GM23248 (cell line): ENCODE measurements at regions not wholly inside any gene's neighbourhood (a gene's known extent, or its start where the extent isn't known, plus 50 kb on each side); places are given as distances from the start of the nearest gene placed in this dataset.

Source experiments
- DNase-seq: peaks from one replicate; pipeline ENCODE4 v3.0.0-alpha.2; 2015
- H2AFZ ChIP-seq: fragments of 200-600 bp; sonication (generic); 2 replicates; pipeline ENCODE4 v1.6.1; 2016; ENCODE audit warnings: antibody characterized with exemption
- H3F3A ChIP-seq: fragments of 200-600 bp; sonication (generic); 2 replicates; pipeline ENCODE4 v1.6.1; 2016; ENCODE audit warnings: mild to moderate bottlenecking, antibody characterized with exemption, mixed run types; ENCODE audit not compliant: insufficient read depth
- H3K27ac ChIP-seq: fragments of 200-600 bp; sonication (generic); 2 replicates; pipeline ENCODE4 v1.5.1; 2016; ENCODE audit warnings: mild to moderate bottlenecking
- H3K27me3 ChIP-seq: fragments of 200-600 bp; sonication (generic); replicated peaks from 2 replicates; pipeline ENCODE4 v1.6.1; 2016; ENCODE audit warnings: mild to moderate bottlenecking; ENCODE audit not compliant: insufficient read depth
- H3K36me3 ChIP-seq: fragments of 200-600 bp; sonication (generic); 2 replicates; pipeline ENCODE4 v1.6.1; 2016; ENCODE audit warnings: low read depth, mild to moderate bottlenecking
- H3K4me1 ChIP-seq: fragments of 200-600 bp; sonication (generic); 2 replicates; pipeline ENCODE4 v1.6.1; 2016; ENCODE audit warnings: mild to moderate bottlenecking; ENCODE audit not compliant: insufficient read depth
- H3K4me2 ChIP-seq: fragments of 200-600 bp; sonication (generic); one replicate; pipeline ENCODE4 v1.6.1; 2016; ENCODE audit warnings: mild to moderate bottlenecking; ENCODE audit not compliant: unreplicated experiment
- H3K4me3 ChIP-seq: fragments of 200-600 bp; sonication (generic); 2 replicates; pipeline ENCODE4 v1.5.1; 2016; ENCODE audit warnings: mild to moderate bottlenecking
- H3K79me2 ChIP-seq: fragments of 200-600 bp; sonication (generic); 2 replicates; pipeline ENCODE4 v1.6.1; 2016; ENCODE audit warnings: mild to moderate bottlenecking; ENCODE audit not compliant: insufficient read depth
- H3K9ac ChIP-seq: fragments of 200-600 bp; sonication (generic); 2 replicates; pipeline ENCODE4 v1.6.1; 2016; ENCODE audit warnings: mild to moderate bottlenecking
- H3K9me2 ChIP-seq: fragments of 200-600 bp; sonication (generic); 2 replicates; pipeline ENCODE4 v1.6.1; 2016; ENCODE audit warnings: mixed run types, mild to moderate bottlenecking, moderate library complexity; ENCODE audit not compliant: insufficient read depth
- H3K9me3 ChIP-seq: fragments of 200-600 bp; sonication (generic); one replicate; pipeline ENCODE4 v1.6.1; 2017; ENCODE audit warnings: low read depth
- H4K20me1 ChIP-seq: fragments of 200-600 bp; sonication (generic); 2 replicates; pipeline ENCODE4 v1.6.0; 2016; ENCODE audit not compliant: insufficient read depth
- EZH2 ChIP-seq: fragments of 200-600 bp; sonication (generic); IDR thresholded peaks from 2 replicates; pipeline ENCODE4 v1.6.1; 2018; ENCODE audit warnings: antibody characterized with exemption, mild to moderate bottlenecking; ENCODE audit not compliant: insufficient read depth, poor library complexity, severe bottlenecking
- EZH2phosphoT487 ChIP-seq: fragments of 200-600 bp; sonication (generic); IDR thresholded peaks from 2 replicates; pipeline ENCODE4 v1.6.1; 2018; ENCODE audit warnings: antibody characterized with exemption, moderate library complexity, mild to moderate bottlenecking, low read depth; ENCODE audit not compliant: insufficient read depth
- WGBS, 2 experiments: methylation state at CpG; one replicate each; pipeline ENCODE4 v1.1.6; 2015 to 2017; ENCODE audit warnings: low lambda C conversion rate in 2 of 2, low coverage in 1 of 2; ENCODE audit errors: missing lambda C conversion rate in 2 of 2; 5-methylcytosine and 5-hydroxymethylcytosine counted together
- in situ Hi-C: fragments of 300-500 bp; cut with MboI; formaldehyde crosslinking; loops from 2 replicates; pipeline ENCODE4 v1.15.0; 2020

GRCh38 chr3:67202053-67202452 is 203.9 kb downstream of the KBTBD8 start:
- in situ Hi-C loops: no loop called here
- no peak overlapping the region for H2AFZ ChIP-seq
- DNase-seq: no peak
- no peaks in the 10 kb centered on the region for H3K4me1 ChIP-seq
- no peaks in the 10 kb centered on the region for H4K20me1 ChIP-seq
- H3K9me2 ChIP-seq: no peaks in the 10 kb centered on the region
- TF ChIP-seq EZH2phosphoT487 (no peak), EZH2 (no peak)
- H3K79me2 ChIP-seq: no peaks in the 10 kb centered on the region
- H3K4me3 ChIP-seq: no peak overlapping the region
- no peaks in the 10 kb centered on the region for H3K36me3 ChIP-seq
- 47 to 51% methylated on average over 3 of the region's 3 CpGs for WGBS, 2 experiments
- H3K9me3 ChIP-seq: no peaks in the 10 kb centered on the region
- no peak overlapping the region for H3K27ac ChIP-seq
- no peaks in the 10 kb centered on the region for H3F3A ChIP-seq
- H3K9ac ChIP-seq: no peak overlapping the region
- no peak overlapping the region for H3K4me2 ChIP-seq
- H3K27me3 ChIP-seq: no peaks in the 10 kb centered on the region

DNA sequence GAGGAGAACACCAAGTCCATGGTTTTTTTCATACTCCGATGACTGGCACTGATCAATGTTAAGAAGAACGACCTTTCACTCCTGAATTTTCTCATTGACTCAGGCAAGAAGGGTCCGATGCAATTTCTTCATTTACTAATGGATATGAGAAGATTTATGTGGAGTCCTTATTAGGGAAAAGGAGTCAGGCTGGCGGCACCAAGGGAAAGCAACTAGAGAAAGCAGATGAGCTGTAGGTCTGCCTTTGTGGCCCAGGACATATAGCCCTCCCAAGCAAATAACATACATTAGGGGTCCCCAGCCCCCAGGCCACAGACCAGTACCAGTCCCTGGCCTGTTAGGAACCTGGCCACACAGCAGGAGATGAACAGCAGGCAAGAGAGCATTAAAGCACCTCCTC is 206.8 kb downstream of the KBTBD8 start:
- H2AFZ ChIP-seq: no peak overlapping the region
- no peak overlapping the region for H3K27ac ChIP-seq
- H3K4me1 ChIP-seq: no peaks in the 10 kb centered on the region
- H3K9me3 ChIP-seq: no peaks in the 10 kb centered on the region
- in situ Hi-C loops: no loop called here
- H4K20me1 ChIP-seq: no peaks in the 10 kb centered on the region
- H3K9ac ChIP-seq: no peak overlapping the region
- no peaks in the 10 kb centered on the region for H3K9me2 ChIP-seq
- no peaks in the 10 kb centered on the region for H3K79me2 ChIP-seq
- H3K27me3 ChIP-seq: no peaks in the 10 kb centered on the region
- no peaks in the 10 kb centered on the region for H3K36me3 ChIP-seq
- WGBS, 2 experiments: 54 to 56% methylated on average over 4 of the region's 4 CpGs
- no peak for TF ChIP-seq EZH2phosphoT487
- TF ChIP-seq EZH2: no peak
- DNase-seq: no peak
- H3K4me3 ChIP-seq: no peak overlapping the region
- no peak overlapping the region for H3K4me2 ChIP-seq
- H3F3A ChIP-seq: no peaks in the 10 kb centered on the region

DNA sequence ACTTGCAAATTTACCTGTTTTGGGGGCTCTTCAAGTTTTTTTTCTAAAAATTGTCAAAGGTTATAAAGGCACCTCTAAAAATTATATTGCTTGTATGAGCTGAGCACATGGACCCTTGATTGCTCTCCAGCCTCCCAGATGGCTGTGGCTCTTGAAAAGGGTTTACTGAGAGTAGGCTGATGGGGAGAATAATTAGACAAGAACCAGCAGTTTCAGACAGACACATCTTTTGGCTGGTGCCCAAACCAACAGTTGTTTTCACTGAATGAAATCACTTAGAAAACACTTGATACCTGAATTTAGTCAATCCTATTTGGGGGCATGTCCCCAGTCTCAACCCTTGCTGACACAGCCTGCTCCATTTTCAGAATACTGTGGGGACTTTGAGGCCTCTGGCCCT is 217.6 kb downstream of the KBTBD8 start:
- Histone ChIP-seq H3K9ac (no peak overlapping the region), H3K4me3 (no peak overlapping the region), H4K20me1 (no peaks in the 10 kb centered on the region), H2AFZ (no peak overlapping the region), H3K4me2 (no peak overlapping the region), H3K9me3 (no peaks in the 10 kb centered on the region), H3K27ac (no peak overlapping the region), H3F3A (no peaks in the 10 kb centered on the region), H3K36me3 (no peaks in the 10 kb centered on the region), H3K4me1 (no peaks in the 10 kb centered on the region), H3K9me2 (no peaks in the 10 kb centered on the region), H3K79me2 (no peaks in the 10 kb centered on the region), H3K27me3 (no peaks in the 10 kb centered on the region)
- DNase-seq: no peak
- in situ Hi-C loops: no loop called here
- TF ChIP-seq EZH2phosphoT487 (no peak), EZH2 (no peak)

DNA sequence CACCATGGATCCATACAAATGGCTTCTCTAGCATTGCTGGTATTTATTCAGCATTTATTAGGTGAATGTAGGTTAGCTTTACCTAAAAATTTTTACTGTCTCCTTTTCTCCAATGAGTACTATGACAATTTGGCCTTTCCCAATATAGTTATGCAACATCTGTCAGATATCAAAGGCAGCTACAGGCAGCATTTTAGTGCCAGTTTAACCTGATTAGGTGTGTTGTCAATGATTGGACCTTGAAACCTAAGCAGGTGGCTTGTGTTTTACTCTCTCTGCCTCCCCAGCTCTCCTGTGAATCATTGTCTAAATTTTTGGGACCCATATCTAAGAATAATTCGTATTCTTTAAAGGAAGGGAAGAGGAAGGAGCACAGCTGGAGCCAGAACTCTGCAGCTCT is 228.9 kb downstream of the KBTBD8 start:
- WGBS, 2 experiments: 6 to 14% methylated on average over 1 of the region's 1 CpG
- Histone ChIP-seq H3F3A (no peaks in the 10 kb centered on the region), H3K27me3 (no peaks in the 10 kb centered on the region), H3K9ac (no peak overlapping the region), H3K36me3 (no peaks in the 10 kb centered on the region), H3K4me1 (no peaks in the 10 kb centered on the region), H2AFZ (no peak overlapping the region), H4K20me1 (no peaks in the 10 kb centered on the region), H3K9me3 (no peaks in the 10 kb centered on the region), H3K4me3 (no peak overlapping the region), H3K27ac (no peak overlapping the region), H3K79me2 (no peaks in the 10 kb centered on the region), H3K9me2 (no peaks in the 10 kb centered on the region), H3K4me2 (no peak overlapping the region)
- DNase-seq: no peak
- TF ChIP-seq EZH2 (no peak), EZH2phosphoT487 (no peak)
- in situ Hi-C loops: no loop called here

DNA sequence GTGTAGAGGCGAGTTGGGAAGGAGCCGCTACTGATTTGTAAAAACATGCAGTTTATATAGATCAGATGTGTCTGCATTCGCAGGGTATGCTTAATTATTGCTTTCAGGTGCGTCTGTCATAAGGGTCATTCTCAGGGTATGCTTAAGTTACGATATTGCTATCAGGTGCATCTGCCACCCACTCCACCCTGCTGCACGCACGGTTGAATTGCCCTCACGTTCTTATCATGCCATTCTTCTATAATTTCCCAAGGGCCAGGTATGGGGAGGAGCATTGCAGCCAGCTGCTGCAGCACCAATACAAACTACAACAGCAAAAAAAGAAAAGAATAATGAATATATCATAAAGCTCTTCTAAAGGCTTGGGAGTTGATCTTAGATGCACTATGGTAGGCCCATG is 230.0 kb downstream of the KBTBD8 start:
- TF ChIP-seq EZH2phosphoT487 (no peak), EZH2 (no peak)
- WGBS, 2 experiments: 34 to 36% methylated on average over 8 of the region's 8 CpGs

More for the DNA sequence above, 230.0 kb downstream of the KBTBD8 start:
- no peak overlapping the region for H2AFZ ChIP-seq
- H3K4me2 ChIP-seq: no peak overlapping the region
- no peaks in the 10 kb centered on the region for H3K27me3 ChIP-seq
- H3K4me1 ChIP-seq: no peaks in the 10 kb centered on the region
- H4K20me1 ChIP-seq: no peaks in the 10 kb centered on the region
- H3K27ac ChIP-seq: no peak overlapping the region
- H3K9me3 ChIP-seq: no peaks in the 10 kb centered on the region
- no peak overlapping the region for H3K4me3 ChIP-seq
- no peaks in the 10 kb centered on the region for H3K9me2 ChIP-seq
- no peaks in the 10 kb centered on the region for H3F3A ChIP-seq
- in situ Hi-C loops: no loop called here
- DNase-seq: no peak
- no peaks in the 10 kb centered on the region for H3K36me3 ChIP-seq
- no peaks in the 10 kb centered on the region for H3K79me2 ChIP-seq
- no peak overlapping the region for H3K9ac ChIP-seq
